HG03103 (cell line): ENCODE measurements at regions not wholly inside any gene's neighbourhood (a gene's known extent, or its start where the extent isn't known, plus 50 kb on each side); places are given as distances from the start of the nearest gene placed in this dataset.

Source experiments
- ATAC-seq: cut with Tn5 transposase; IDR thresholded peaks from one replicate; pipeline ENCODE4 v1.9.1; 2021; ENCODE audit warnings: low read depth; ENCODE audit not compliant: unreplicated experiment

DNA sequence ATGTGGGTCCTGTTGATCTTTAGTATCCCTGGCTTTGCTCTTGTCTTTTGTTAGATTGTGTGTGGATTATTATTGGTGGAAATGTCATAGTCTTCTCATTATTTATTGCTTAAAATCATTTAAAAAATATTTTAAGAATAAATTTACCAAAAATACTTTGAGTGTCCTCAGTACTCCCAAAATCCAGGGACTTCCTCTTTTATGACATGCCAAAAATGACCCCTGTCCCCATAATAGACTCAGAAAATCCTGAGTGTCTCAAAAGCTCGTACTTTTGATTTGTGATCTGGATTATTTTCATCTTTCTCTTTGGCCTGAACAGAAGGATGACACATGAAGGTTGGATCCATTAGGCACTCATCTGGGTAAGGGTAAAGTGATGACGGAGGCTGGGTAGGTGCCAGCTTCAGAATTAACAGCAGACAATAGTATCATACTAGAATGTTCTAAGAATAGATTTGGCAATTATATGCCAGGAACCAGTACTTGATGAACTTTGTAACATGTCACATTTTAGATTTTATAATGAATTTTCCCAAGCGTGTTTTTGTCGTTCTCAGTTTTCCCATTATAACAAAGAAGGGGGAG is 602.2 kb upstream of the CDH8 start:
- no peak for ATAC-seq

DNA sequence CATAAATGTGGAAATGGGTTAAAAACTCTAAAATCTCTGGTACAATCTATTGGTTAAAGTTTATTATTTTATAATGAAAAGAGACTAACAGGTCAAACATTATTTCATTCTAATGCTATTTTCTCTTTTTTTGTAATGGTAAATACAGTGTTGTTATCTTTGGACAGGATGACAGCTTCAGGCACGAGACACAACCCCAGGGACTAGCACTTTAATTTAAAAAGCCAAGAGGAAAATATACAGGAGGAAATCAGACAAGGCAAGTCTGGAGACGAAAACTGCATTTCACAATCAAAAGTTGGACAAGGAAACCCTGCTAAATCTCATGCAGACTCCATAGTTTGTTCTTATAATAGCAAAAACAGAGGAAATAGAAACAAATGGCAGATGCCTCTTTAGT is 589.1 kb upstream of the CDH8 start:
- ATAC-seq: no peak

DNA sequence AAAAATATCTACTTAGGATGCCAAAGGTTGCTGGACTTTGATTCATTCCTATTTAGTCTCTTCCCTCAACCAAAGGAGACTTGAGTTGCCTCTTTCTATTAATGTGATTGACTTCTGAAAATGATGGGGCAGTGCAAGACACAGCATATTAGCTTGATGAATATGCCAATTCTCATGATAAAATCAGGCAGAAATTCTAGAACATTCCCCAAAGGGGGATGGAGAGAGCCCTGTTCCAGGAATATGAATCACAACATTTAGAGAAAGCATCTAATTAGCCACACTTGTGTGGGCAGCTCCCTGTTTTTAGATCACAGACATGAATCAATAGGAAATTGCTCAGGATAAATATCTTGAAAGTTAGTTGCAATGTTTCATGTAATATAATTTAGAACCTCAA is 584.0 kb upstream of the CDH8 start:
- ATAC-seq: no peak

DNA sequence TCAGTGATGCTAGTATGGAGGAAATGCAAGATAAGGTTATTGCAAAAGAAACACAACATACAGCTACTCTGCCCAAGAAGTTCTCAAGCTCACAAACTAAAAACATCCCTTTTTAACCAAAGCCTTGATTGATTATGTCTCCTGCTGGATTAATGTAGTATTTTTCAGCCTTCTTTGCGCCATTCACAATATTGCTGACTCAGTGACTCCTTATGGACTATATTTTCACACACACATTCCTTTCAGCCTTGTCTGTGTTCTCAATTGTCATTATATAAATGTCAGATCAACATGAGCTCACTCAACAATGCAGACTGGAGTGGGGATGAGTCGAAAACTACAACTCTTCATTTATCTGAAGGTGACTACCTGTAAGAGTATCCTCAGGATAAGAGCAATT is 579.3 kb upstream of the CDH8 start:
- no peak for ATAC-seq

DNA sequence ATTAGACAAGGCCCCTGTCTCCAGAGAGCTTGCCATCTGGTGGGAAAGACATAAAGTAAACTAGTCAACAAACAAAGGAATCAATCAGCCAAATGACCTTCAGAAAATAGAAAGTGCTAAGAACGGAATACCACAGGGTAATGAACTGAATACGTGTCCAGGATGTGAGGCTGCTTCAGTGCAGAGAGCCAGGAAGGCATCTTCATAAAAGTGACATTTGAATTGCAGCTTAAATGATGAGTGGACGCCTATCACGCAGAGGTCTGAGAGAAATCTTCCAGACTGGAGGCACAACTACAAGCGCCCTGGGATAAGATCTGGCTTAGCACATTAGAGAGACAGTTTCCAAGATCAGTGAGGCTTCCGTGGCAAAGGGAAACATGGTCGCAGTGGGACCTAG is 574.1 kb upstream of the CDH8 start:
- no peak for ATAC-seq

DNA sequence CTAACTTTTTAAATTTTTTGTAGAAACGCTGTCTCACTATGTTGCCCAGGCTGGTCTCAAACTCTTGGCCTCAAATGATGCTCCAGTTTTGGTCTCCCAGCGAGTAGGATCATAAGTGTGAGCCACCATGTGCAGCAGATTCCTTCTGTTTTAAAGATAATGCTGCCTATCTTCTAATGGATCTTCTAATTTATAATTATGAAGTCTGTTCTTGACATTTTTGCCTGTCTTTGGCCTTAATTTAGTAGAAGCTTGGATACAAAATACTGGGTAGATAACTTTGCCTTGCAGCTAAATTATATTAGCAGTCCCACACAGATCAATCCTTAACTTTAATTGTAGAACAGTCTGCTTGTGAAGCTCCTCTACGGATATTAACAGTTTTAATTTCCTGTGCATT is 566.6 kb upstream of the CDH8 start:
- no peak for ATAC-seq

DNA sequence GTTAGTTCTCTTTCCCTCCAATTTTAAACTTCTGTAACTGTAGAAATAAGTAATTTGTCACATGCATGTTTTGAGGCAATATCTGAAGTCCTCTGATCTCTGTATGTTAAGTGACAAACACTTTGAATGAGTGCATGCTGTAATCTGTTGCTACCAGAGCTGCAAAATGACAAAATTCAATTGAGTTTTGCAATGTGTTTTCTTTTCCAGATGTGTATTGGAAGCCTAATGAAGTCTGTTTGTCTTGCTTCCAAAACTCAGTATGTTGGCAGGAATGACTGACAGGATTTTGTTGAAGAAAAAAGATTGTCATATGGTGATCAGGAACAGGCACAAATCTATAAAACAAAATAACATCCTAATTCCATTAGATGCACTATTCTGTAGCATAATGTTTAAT is 561.6 kb upstream of the CDH8 start:
- no peak for ATAC-seq

DNA sequence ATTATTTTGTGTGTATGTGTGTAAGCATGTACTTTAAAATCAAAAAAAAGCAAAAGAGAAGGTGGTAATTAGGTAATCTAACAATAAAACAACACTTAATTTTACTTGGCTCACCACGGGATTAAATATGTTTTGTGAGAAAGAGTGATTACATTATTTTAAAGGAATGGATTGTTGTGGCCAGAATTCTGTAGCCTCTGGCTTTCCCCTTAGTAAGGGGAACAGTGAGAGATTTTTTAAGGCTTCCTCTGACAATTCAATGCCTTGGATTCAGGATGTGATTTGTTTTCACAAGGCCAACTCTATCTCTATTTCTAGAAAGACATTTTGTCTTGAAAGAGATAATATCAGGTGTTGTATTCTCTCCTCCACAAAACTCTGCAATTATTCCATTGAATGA is 560.3 kb upstream of the CDH8 start:
- no peak for ATAC-seq

DNA sequence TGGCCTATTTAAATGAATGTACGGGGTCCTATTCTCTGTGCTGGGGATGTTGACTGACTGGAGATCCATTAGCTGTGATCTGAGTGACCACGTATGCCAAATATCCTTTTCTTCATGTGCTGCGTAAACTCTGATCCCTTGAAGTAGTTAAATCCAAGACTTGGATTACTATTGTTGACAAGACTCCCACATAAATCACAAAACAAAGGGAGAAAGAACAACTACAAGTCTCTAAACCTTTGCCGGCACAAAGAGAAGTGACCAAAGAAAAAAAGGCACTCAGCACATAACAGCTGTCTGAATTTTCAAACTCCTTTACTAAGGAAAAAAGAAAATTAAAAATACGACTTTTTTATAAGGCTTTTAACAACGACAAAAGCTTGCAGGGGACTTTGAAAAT is 559.9 kb upstream of the CDH8 start:
- no peak for ATAC-seq

DNA sequence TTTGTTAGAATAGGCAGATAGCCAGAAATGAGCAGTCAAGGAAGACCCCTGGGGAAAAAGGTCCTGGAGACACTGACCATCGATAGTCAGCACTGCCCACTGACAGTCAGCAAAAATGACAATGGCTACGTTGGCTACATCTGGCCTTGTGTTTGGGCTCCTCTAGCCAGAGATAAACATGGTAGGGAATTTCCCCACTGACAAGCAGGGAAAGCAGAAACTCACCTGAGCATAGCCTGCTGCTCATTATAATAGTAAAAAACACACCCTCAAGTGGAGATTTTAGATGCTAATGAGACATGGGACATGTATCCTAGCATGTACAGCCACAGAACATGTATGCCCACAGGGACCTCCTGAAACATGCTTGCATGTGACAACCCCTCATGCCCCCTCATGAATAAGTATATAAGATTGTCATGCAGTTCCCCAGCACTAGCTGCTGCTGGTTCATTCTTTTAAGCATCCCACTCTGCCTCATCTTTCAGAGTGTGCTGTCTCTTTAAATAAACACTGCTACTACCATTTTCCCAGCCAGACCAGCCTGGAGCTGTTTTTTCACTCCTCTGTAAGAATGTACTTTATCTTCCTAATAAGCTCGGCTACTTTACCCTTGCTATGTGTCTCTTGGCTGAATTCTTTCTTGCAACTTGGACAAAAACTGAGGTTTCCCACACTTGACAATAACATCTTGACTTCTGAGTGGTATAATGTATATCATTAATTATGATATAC is 550.1 kb upstream of the CDH8 start:
- ATAC-seq: no peak

DNA sequence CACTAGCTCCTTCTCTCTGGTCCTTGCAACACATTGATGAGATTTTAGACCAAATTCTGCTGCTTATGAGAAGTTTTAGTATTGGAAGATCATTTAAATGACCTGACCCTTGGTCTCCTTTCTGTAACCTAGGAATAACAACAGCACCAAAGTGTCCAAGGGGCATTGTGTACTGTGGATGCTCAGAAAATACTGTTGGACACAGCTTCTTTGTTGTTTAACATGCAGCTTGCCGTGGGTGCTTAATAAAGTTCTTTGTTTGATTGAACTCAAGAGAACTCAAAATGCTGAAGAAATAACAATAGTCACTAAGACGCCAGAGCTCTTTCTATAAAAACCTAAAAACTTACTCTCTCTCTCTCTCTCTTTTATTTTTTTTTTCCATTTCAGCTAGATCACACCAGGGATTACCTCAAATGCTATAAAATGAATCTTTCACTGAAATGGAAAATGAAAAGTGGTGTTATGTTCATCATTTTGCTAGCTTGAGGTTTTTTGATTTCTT is 548.9 kb upstream of the CDH8 start:
- ATAC-seq: no peak

DNA sequence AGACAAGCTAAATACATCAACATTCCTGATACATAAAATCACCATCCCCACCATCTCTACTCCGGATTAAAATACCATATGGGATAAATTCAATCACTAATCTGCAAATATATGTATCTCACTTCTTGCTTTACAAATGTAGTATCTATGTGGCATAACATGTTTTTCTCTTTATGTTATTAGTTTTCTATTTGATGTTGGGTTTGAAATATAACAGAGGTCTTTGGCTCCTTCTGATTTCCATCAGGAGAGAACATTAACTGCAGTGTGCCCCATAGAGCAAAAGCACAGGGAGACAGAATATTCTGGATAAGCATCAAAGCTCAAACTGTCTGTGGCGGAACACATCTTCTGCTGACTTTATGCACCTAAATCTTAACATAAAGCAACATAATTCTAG is 547.2 kb upstream of the CDH8 start:
- ATAC-seq: no peak

DNA sequence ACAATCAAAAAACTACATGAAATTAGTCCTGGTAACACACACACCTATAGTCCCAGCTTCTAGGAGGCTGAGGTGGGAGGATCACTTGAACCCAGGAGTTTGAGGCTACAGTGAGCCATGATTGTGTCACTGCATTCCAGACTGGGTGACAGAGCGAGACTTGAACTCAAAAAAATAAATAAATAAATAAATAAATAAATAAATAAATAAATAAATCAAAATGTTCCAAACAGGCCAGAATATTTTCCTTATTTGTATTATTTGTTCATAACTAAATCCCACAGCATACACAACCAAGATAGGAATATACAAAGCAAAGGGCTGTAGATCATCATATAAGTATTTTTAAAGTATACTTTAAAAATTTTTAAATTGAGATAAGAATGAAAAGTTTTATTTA is 537.2 kb upstream of the CDH8 start:
- no peak for ATAC-seq

DNA sequence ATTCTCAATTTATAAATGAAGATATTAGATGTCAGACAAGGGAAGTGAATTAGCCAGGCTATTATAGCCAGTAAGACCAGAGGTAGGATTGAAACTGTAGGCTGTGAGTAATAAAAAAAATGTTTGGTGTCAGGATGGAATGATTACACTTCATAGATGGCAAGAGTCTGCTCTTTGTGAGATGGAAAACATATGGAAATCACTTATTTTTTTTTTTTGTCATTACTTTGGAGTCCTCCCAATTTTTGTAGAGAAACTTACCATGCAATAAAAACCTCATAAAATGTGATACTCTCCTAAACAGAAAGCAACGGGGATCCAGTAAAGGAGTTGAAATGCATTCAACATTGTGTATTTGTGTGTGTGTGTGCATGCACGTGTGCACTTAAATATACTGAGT is 532.7 kb upstream of the CDH8 start:
- no peak for ATAC-seq

DNA sequence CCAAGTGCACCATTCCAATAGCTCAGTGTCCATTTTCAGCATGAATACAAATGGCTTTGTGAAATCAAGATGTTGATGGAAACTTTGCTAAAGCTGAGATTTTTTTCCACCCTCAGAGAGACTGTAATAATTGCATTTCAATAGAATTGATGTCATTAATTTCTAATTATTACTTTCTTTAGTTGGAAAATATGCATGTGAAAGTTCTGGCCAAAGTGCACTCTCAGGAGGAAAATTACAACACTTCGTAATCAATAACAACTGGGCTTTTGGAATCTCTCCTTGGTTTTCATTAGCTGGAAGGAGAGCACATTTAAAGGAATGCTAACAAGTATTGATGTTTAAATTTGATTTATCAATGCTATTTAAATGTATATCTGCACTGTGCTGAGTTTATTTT is 529.5 kb upstream of the CDH8 start:
- no peak for ATAC-seq

DNA sequence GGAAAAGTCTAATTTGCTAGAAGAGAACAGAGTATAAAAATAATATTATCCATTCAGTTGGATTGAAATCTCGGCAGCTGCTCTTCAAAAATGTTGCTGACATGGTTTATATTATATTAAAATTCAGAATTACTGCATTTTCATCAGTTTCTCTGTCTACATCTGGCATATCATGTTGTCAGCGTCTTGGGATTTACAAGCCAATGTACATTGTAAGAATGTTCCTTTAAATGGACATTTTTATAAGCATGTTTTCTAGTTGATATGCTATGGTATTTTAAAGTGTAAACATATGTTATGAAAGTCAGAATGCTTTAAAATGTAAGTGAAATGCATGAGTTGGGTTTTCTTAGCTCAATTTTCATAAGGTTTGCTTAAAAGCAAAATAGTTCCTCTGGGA is 528.1 kb upstream of the CDH8 start:
- ATAC-seq: no peak

DNA sequence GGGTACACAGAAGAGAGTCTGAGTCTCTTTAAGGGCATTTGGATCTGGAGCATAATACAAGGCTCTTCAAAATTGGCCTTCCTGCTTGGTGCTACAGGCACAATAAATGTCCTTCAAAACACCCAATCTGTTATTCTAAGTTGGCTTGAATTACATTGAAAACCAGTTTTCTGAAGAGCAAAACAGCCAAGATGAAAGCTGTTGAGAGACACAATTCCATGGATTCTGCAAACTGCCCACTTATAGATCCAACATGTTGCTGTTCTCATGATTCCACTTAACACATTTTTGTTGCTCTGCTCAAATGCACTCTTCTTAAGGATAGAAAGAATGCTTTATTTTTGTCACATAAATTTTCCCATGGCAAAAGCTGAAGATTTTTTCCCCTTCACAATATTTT is 525.9 kb upstream of the CDH8 start:
- ATAC-seq: no peak

DNA sequence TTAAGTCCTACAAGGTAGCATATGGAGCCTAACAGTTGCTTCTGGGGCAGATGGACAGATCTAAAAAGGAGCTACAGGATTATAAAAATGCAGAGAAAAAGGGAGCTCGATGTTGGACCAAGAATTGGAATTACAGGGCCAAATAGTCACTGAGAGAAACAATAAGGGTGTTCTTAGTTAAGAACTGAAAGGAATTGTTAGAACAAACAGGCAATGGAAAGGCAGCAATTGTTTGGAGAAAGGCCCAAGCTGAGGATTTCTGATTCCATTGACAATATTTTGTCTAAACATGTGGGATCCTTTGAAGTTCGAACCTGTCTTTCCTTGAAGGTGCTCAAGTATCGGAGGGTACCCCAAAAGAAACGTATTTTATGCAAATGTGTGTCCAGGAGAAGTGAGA is 513.6 kb upstream of the CDH8 start:
- no peak for ATAC-seq

DNA sequence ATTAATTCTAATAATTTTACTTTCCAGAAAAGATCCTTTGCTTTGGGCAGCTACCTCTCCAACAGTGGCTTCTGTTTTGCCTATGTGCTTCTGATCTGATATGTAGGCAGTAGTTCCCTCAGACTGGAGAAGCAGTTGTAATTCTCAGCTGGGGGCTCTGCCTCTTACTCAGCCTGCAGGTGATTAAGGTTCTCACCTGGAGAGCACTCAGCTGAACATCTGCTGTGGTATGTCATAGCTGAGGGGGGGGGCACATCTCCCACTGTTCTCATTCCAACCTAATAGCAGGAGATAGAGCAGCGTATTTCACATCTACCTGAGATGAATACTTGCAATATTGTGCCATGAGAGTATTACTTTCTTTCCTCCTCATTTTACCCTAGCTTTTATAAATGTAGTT is 511.9 kb upstream of the CDH8 start:
- ATAC-seq: no peak

DNA sequence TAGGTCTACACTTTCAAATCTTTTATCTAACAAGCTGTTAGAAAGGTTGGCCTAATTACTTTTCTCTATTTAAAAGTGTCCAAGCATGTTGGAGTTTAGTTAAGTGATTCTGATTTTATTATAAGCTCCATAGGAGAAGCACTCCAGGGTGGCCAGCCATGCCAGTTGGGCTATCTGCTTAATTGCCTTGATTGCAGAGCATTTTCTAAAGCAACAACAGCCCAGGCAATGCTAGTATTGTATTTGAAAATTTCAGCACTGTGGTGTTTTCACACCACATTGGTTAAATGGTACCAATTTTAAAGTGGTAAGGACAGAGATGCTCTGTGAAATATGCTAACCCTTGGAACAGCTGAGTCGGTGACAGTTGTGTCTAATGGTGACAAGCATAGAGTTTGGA is 510.5 kb upstream of the CDH8 start:
- no peak for ATAC-seq

DNA sequence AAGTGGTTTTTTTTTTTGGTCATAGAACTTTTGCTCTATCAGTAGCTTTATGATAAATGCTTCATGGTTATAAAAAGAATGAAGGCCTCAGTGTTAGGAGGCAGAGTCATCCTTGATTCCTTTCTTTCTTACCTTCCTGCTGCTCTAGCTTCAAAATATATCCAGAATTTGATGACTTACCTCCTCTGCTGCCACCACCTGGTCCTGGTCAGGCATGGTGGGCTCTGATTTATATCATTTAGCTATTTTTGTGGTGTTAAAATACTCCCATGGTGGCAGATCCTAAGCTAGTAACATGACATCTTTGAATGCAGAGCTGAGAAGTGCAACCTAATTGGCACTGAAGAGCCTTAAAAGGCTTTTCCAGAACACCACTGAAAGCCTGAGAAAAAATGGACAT is 508.8 kb upstream of the CDH8 start:
- ATAC-seq: no peak

DNA sequence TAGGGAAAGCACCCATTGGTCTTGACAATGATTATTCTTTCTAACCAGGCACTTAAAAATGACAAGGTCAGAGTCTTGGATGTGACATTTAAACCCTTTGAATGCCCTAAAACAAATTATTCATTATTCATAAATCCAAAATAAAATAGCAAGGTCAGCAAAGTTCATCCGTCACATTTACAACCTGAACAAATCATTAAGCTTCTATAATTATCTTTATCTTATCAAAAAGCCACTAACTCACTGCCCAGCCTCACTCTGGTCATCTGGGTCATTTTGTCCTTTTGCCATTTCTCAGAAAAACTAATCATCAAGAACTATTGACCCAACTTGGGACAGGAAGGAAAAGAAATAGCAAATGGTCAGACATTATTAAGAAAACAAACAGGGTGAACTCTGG is 507.3 kb upstream of the CDH8 start:
- ATAC-seq: no peak

DNA sequence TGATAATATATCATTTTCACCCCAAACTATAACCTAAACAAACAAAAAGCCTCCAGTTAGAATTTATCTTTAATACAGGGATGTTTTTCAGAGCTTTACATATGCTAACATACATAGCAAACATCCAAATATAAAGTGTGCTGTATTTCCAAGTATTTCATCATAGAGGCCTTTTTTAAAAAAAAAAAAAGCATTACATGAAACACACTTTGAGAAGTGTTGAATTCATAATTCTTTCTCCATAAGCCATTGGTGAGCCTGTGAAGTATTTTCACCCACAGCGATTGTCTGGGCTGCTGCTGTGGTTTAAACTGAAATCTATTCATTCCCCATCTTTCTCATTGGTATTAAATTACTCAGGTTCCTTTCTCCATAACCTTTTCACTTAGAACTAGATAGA is 503.4 kb upstream of the CDH8 start:
- ATAC-seq: no peak
